MM.1S (cell line): ENCODE measurements at regions not wholly inside any gene's neighbourhood (a gene's known extent, or its start where the extent isn't known, plus 50 kb on each side); places are given as distances from the start of the nearest gene placed in this dataset.
"Not testable (repeated sequence)": the region's sequence is repeated elsewhere in the genome, so short reads cannot be mapped to it uniquely, and the experiment has no call there.

Experiments
- CTCF ChIP-seq: fragments of 300-600 bp; sonication (generic); IDR thresholded peaks from 2 replicates; pipeline ENCODE4 v1.5.1; 2016; ENCODE audit warnings: antibody characterized with exemption, low read length, mixed read lengths
- EZH2 ChIP-seq: fragments of 300-600 bp; sonication (generic); optimal IDR thresholded peaks from 2 replicates; pipeline ENCODE3; 2017; ENCODE audit warnings: low read depth, mild to moderate bottlenecking, antibody characterized with exemption, low read length, mixed read lengths
- EZH2phosphoT487 ChIP-seq: fragments of 300-600 bp; sonication (generic); IDR thresholded peaks from 2 replicates; pipeline ENCODE4 v1.6.1; 2018; ENCODE audit warnings: antibody characterized with exemption, low read length

GRCh38 chr2:111345439-111345838 is 224.7 kb downstream of the BCL2L11 start:
- TF ChIP-seq CTCF, EZH2, EZH2phosphoT487: not testable (repeated sequence)
